HG02642 (cell line): ENCODE measurements at regions not wholly inside any gene's neighbourhood (a gene's known extent, or its start where the extent isn't known, plus 50 kb on each side); places are given as distances from the start of the nearest gene placed in this dataset.

Experiments
- ATAC-seq: cut with Tn5 transposase; IDR thresholded peaks from one replicate; pipeline ENCODE4 v1.9.1; 2021; ENCODE audit warnings: mild to moderate bottlenecking; ENCODE audit not compliant: unreplicated experiment, poor library complexity

GRCh38 chr16:82260212-82260795 lies 90.3 kb upstream of the MPHOSPH6 start:
- no peak for ATAC-seq

GRCh38 chr16:82259731-82260130 lies 89.7 kb upstream of the MPHOSPH6 start:
- ATAC-seq: no peak

GRCh38 chr16:82257990-82258389 lies 88.0 kb upstream of the MPHOSPH6 start:
- ATAC-seq: no peak

- no peak for ATAC-seq
Observed at GRCh38 chr16:82252582-82252981, 82.6 kb upstream of the MPHOSPH6 start.

- no peak for ATAC-seq
Observed at GRCh38 chr16:82248677-82249076, 78.7 kb upstream of the MPHOSPH6 start.

DNA sequence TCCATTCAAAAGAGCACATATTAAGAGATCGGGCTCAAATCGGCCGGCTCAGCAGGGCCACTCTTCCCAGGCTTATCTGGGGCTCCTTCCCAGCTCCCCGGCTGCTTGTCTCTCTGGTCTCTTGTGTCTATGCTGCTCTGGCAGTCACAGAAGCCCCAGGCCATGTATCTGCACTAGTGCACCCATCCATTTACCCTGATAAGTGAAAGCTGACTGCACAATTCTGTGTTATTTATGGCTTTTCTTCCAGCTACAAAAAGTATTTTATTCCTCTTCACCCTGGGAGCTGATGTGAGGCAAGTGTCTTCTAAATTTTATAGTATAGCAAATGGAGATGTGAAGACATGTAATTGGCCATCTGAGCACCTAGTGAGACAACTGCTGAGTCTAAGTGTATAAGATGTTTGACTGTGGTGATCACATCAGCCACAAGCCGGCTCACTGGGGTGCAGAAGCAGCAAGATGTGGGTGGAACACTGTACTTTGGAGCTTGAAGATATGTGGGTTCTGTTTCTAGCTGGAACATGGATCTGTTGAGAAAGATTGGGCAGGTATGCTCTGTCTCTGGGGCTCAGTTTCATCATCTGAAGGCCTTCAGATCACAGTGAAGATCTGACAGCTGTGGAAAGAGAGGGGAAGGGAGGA lies 78.1 kb upstream of the MPHOSPH6 start:
- ATAC-seq: no peak

- ATAC-seq: no peak
Observed at GRCh38 chr16:82242201-82242600, 72.2 kb upstream of the MPHOSPH6 start.

DNA sequence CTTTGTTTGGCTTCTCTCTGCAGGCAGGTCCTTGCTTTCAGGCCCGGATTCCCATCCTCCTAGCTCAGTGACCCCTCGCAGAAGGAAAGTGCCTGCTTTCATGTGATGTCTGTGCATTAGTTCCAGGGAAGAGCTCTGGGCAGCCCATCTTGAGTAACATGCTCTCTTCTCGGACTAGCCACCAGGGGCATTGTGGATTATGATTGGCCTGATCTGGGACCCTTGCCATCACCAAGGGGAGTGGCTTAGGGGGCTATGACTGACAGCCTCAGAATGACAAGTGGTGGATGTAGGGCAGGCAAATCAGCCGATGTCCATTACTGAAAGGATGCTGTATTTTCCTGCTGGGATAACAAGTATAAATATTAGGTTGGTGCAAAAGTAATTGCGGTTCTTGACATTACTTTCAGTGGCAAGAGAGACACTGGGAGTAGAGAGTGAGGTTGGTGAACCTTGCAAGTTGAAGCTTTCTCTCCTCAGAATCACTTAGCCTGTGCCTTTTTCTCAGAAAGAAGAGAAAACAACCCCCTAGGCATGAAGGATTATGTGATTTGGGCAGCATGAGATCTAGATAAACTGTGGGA lies 71.5 kb upstream of the MPHOSPH6 start:
- ATAC-seq: no peak

DNA sequence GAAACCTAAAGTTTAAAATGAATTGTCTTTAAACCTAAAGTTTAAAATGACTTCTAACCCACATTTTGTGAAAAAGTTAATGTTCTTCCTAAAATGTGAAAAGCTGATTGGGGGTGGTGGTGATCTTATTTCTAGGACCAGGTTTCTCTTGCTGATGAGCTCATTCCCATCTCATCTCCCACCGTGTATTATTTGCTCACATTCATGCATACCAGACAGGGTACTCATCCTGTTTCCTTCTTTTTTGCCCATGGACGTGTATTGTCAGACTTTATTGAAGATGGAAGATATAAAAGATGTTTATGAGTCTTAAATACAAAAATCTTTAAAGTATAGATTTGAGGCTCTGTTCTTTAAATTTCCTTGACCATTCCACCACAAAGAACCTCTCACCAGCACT lies 70.1 kb upstream of the MPHOSPH6 start:
- no peak for ATAC-seq

DNA sequence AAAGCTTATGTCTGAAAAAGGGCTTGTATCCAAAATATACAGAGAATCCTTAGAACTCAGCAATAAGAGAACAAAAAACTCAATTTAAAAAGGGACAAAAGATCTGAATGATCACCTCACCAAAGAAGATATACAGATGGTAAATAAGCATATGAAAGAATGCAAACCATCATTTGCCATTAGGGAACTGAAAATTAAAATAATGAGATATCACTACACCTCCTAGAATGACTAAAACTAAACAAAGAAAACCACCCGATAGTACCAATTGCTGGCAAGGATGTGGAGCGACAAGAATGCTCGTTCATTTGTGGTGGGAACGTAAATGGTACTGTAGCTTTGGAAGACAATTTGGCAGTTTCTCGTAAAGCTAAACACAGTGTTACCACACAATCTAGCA lies 66.9 kb upstream of the MPHOSPH6 start:
- no peak for ATAC-seq

- ATAC-seq: no peak
Observed at GRCh38 chr16:82236415-82236814, 66.4 kb upstream of the MPHOSPH6 start.

DNA sequence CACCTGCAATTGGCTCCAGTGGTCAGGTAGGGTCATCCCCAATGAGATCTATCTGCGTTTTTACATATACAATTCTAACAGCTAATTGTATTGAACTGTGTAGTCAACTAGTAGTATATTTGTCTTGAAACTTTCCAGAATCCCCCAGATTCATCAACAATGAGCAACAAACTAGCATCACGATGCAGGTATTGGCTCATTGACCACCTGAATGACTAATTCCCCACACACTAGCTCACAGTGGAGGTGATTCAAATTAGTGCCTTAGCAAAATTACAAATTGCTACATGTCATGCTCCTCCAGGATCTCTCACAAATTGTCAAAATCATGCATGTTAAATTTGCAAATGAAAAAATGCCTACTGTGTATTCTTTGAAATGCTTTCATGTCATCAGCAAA lies 62.8 kb upstream of the MPHOSPH6 start:
- ATAC-seq: no peak

- ATAC-seq: no peak
Observed at GRCh38 chr16:82231008-82231787, 61.2 kb upstream of the MPHOSPH6 start.

GRCh38 chr16:82229800-82230619 lies 60.0 kb upstream of the MPHOSPH6 start:
- no peak for ATAC-seq

- ATAC-seq: no peak
Observed at GRCh38 chr16:82226327-82226726, 56.3 kb upstream of the MPHOSPH6 start.

- ATAC-seq: no peak
Observed at GRCh38 chr16:82224821-82225220, 54.8 kb upstream of the MPHOSPH6 start.

DNA sequence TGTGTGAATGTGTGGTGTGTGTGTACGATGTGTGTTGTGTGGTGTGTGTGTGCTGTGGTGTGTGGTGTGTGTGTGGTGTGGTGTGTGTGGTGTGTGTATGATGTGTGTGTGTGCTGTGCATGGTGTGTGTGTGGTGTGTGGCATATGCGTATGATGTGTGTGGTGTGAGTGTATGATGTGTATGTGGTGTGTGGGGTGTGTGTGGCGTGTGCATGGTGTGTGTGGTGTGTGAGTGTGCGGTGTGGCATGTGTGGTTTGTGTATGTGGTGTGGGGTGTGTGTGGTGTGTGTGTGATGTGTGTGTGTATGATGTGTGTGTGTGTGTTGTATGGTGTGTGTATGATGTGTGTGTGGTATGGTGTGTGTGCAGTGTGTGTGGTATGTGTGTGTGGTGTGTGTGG lies 50.5 kb upstream of the MPHOSPH6 start:
- ATAC-seq: no peak
